Ecto neural progenitor cell (in vitro differentiated cells): ENCODE measurements at regions not wholly inside any gene's neighbourhood (a gene's known extent, or its start where the extent isn't known, plus 50 kb on each side); places are given as distances from the start of the nearest gene placed in this dataset.

Experiments used
- DNase-seq: peaks from one replicate; pipeline ENCODE4 v3.0.0-alpha.2; 2018; ENCODE audit warnings: low spot score

DNA sequence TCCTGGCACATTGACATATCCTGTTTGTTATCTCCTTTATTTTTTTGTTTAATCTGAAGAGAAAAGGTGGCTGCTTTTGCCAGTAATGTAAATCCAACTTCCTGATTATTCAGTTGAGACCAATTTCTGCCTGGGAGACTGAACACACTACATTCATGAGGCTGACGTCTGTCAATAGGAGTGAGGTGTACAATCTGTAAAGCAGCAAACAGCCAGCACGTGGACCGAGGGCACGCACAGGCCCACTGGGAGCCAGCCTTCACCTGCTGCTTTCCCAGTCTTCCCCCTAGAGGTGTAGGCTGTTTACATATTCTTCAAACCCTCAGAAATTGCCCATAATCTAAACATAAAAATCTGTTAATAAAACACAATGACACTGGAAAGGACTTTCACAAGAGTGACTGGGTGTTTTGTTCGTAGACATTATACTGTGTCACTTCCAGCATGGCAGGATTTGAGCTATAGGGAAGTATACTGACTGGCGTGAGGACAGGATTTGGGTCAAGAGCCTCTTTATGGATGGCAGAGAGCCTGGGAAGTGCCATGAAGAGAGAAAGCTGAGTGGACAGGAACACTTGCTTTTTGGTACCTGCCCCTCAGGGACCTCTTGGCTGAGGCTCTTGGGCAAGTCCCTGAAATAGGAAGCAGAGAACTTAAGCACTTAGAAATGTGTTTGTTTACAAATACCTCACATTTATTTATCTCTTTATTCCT lies 552.9 kb upstream of the CAMK1G start:
- no peak for DNase-seq

DNA sequence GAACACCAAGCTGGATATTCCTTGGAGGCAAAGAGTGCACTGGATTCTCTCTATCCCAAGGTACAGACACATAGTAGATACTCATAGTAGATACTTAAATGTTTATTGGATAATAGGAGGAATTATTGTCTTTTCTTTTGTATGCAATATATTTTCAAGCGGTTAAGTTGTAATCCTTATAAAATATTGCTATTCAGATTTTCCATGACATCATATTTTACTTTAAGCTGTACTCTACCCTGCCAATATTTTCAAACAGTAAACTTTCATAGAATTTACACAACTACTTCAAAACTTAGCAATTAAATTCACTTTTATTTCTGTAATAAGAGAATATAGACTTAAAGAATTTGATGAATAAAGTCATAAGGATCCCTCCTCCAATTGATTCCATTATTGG lies 546.5 kb upstream of the CAMK1G start:
- DNase-seq = no peak

DNA sequence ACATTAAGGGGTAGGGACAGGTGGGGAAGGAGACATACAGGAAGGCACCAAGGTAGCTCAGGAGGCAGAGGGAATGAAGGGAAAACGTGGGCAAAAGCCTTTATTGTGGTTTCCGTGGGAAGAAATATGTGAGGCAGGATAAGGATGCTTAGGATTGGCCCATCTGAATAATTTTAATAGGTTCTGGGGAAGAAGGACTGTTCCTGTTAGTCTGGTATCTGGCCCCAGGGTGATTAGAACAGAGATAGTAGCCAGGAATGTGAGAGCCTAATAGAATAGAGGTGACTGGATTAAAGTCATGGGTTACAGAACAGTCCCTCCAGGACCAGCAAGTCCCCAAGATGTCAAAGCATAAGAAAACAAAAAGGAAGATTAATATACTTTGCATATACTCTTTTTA lies 545.2 kb upstream of the CAMK1G start:
- no peak for DNase-seq

DNA sequence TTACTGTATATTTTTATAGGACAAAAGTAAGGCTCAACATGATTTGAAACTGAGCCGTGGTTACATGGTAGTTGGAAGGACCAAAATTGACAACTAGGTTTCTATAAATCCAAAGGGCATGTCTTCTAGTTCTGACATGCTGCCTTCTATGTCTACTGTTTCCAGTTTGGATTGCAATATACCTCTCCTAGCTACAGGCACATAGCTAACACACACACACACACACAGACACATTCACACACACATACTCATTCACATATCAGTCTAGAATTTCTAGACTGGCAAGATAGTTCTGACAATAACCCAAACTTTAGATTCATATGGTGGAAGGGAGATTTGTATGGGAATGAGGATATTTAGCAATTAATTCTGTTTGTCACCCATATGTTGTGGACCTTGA lies 544.8 kb upstream of the CAMK1G start:
- DNase-seq = no peak

DNA sequence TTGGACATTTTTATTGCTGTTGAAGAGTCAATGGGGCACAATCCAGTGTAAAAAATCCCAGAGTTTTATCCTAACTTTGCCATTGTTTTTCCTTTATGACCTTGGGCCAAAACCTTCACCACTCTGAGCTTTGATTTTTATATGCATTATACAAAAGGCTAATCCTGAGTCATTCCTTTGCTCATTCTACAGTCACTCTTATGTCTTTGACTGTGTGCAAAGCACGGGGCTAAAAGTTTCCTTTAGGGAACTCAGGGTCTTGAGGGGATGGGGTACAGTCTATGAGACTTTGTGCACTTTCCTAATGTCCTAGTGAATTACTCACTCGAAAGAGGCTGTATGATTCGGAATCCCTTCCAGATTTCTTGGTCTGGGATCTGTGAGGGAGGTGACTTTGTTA lies 543.2 kb upstream of the CAMK1G start:
- DNase-seq = no peak

DNA sequence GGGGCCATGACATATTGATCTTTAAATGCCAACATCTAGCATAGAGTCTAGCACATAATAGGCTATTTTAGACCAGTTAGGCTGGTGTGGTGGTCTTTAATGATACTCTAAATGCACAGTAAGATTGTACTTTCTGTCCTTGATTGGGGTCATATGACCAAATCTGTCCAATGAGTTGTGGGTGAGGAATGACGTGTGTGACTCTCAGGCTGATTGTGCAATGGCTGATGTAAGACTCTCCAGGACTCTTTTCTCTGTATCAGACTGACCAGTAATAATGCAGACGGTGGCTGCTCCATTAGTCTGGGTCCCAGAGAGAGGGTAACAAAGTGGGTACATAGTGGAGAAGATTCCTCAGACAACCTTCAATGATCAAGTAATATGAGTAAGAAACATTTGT lies 541.6 kb upstream of the CAMK1G start:
- DNase-seq = no peak

DNA sequence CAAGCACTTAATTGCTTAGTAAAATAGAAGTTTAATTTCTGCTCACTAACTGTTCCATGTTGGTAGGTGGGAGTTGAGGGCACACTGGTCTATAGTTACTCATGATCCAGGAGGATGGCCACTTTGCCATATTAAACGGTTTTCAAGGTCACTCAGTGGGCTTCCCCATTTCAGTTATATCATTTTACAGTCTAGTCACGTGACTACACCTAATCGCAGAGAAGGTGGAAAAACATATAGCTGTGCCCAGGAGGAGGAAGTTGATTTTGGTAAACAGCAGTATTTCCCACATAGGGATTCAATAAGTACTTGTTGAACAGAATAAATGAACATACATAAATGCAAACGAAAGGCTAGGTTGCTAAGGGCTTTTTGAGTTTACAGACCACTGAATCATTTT lies 541.1 kb upstream of the CAMK1G start:
- no peak for DNase-seq

DNA sequence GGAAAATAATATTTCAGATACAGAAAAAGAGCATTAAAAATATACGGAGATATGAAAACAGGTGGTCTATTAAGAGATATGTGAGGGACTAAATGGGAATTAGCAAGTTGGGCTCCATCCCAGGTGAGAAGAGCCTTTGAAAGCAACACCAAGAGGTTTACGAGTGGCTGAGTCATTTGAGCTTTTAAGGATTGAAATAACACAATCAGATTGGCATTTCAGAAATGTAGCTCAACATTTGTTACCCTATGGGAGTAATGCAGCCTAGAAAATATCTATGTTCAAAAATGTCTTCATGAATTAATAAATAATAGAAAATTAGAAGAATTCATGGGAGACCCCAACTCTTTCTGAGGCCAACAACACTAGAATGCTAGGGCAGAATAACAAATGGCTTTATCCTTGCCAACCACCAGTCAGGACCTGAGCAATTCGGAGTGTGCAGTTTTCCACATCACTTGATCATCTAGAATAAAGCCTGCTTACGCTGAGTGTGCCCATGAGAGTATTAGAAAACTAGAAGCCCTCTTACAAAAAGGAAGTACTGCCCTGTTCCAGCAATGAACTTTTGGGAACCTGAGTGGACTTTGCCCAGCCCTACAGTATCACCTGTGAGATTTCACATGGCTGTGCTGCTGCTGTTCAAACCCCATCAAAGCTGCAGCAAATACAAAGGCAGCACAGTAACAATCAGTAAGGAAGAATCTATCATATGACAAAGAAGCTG lies 538.0 kb upstream of the CAMK1G start:
- no peak for DNase-seq

DNA sequence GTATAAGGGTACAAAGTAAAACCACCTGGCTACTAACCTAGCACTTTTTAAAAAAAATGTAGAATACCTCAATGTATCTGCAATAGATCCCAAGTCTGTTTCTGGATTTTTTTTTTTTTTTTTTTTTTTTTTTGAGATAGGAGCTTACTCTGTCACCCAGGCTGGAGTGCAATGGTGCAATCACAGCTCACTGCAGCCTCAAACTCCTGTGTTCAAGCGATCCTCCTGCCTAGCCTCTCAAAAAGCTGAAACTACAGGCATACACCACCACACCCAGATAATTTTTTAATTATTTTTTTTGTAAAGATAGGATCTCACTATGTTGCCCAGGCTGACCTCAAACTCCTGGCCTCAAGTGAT lies 537.5 kb upstream of the CAMK1G start:
- DNase-seq = no peak

DNA sequence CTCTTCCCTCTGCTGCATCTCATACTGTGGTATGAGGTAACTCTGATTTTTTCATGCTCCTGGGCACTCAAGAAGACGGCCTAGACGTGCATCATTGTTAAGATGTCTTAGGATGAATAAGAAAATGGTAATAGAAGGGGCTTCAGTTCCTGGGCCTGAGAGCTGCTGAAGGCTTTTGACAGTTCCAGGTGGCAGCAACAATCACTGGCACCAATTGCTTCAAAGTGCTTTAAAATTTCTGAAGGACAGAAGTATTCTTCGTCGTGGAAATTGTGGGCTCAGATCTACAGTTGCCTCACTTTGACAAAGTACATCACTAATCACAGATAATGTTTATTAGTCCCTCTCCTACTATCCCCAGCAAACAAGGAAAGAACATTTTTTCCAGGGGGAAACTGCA lies 536.6 kb upstream of the CAMK1G start:
- no peak for DNase-seq

DNA sequence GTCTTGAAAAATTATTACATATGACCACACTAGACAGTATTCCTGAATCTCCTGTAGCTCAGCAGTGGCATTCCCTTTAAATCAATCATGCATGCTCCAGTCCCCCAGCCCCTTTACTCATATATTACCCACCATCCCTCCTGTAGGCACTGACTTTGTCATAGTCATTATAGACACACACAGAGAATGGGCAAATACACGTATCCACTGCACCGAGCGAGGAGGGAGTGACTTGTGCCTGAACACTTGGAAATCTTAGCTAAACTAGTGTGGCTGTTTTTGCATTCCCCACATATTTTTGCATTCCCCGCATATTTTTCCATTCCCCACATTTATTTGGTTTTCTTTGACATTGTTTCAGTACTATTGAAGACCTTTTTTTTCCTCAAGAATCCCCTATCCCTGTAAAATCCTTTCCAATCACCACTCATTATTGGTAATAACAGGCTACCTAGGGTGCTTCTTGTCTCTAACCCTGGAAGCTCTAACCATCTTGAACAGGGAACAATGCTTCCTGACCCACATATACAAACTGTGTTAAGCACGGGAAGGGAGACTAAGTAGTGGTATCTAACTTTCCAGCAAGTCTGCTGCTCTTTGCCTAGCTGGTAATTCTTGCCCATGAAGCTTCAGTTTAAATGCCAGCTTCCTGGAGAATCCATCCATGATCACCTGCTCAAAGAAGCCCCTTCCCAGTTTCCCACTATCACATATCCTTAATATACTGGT lies 534.4 kb upstream of the CAMK1G start:
- no peak for DNase-seq

DNA sequence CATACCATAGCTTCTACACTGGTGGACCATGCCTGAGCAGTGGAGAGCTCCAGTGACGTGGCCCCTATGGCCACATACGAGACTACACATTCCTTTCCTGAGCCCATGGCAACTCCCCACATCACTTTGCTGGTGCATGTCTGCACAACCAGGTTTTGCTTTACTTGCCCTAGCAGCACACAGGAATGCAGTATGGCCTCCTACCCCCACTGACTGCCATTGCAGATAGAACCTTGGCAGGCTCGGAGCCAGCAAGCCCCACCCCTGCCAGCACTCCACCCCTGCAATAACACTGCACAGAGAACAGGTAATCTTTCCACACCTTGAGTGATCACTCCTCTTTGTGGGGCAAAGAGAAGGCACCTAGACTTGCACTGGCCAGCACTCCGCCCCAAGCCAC lies 531.9 kb upstream of the CAMK1G start:
- DNase-seq = no peak

DNA sequence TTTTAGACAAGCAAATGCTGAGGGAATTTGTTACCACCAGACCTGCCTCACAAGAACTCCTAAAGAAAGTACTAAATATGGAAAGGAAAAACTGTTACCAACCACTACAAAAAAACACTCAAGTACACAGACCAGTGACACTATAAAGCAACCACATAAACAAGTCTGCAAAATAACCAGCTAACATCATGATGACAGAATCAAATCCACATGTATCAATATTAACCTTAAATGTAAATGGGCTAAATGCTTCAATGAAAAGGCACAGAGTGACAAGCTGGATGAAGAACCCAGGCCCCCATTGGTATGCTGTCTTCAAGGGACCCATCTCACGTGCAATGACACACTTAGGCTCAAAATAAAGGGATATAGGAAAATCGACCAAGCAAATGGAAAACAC lies 529.9 kb upstream of the CAMK1G start:
- DNase-seq = no peak

DNA sequence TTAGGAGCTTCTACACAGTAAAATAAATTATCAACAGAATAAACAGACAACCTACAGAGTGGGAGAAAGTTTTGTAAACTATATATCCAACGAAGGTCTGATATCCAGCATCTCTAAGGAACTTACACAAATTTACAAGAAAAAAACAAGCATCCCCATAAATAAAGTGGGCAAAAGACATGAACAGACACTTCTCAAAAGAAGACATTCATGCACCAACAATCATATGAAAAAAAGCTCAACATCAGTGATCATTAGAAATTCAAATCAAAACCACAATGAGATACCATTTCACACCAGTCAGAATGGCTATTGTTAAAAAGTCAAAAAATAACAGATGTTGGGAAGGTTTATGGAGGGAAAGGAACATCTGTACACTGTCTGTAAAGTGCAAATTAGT lies 526.4 kb upstream of the CAMK1G start:
- DNase-seq = no peak

DNA sequence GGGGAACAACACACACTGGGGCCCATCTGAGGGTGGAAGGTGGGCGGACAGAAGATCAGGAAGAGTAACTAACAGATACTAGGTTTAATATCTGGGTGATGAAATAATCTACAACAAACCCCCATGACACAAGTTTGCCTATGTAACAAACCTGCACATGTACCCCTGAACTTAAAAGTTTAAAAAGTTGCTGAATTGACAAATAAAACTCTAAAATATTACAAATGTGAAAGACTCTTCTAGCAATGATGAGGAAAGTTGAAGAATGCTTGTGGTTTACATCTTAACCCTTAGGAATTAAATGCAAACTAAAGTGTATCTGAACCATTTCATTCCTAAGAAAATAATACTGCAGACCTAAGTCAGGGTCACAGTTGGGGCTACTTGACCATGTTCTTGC lies 525.6 kb upstream of the CAMK1G start:
- no peak for DNase-seq

DNA sequence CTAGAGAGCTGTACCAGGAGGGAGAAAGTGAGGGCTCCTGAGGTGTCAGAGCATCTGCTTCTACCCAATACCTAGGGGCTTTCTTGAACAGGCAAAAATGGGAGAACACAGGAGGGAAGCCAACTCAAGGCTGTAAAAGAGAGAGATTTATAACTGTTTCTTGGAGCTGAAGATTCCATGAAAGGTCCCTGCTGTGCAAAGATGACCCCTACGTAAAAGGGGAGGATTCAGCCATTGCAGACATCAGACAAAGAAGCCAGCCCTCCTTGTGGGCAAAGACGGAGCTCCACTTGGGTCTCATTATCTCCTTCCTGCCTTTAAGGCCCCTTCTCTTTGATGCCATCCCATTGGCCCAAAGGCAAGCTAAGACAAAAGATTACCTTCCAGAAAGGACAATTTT lies 524.1 kb upstream of the CAMK1G start:
- no peak for DNase-seq

DNA sequence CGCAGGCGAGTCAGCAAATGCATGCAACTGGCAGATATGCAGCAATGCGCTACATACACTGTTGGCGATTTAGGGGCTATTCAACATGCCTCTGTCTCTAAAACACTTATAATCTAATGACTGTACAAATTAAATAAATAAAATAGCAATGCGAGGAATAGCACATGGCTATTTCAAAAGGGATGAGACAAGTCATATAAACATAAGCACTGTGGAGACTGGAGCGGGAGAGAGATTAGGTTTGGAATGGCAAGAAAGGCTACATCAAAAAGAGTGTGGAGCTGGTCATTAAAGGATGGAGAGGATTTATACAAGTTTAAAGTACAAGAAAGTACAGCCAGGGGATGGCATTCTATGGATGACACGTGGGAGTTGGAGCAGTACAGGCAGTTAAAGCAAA lies 523.5 kb upstream of the CAMK1G start:
- no peak for DNase-seq

DNA sequence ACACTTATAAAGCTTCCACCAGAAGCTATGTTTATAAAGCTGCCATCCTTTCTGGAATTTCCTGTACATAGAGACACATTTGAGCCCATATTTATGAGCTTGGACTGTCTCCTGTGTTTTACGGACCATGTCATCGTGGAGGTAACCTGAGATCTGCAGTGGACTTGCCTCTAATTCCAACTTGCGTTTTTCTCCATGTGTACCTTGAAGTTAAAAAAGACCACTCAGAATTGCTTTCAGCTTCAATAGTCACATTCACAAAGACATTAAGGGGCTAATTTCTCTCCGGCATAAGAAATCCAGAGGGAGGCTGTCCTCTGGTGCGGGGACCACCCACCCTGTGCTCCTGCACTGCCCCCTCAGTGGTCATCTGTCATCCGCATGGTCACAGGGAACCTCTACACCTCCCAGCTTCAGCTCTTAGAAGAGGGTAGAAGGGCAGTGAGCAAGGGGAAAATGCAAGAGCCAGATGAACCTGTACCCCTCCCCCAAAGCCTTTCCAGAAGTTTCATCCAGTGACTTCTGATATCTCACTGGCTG lies 521.4 kb upstream of the CAMK1G start:
- no peak for DNase-seq

DNA sequence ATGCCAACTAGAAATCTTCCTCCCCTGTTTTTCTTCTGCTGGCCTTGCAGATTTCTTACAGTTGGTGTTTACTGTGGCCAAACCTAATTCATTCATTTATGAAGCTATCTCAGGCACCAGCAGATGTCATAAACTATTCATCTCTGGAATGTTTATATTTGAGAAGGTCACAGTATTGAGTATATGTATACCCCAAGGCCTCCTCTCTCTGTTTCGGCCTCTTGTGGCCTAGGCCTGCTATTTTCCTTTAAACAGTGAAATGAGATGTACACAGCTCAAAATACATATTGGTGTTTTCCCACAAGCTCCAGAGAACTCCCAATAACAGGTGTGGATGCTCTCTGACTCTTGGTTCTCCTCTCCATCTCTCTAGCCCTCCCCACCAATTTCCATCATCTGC lies 520.7 kb upstream of the CAMK1G start:
- DNase-seq = no peak

DNA sequence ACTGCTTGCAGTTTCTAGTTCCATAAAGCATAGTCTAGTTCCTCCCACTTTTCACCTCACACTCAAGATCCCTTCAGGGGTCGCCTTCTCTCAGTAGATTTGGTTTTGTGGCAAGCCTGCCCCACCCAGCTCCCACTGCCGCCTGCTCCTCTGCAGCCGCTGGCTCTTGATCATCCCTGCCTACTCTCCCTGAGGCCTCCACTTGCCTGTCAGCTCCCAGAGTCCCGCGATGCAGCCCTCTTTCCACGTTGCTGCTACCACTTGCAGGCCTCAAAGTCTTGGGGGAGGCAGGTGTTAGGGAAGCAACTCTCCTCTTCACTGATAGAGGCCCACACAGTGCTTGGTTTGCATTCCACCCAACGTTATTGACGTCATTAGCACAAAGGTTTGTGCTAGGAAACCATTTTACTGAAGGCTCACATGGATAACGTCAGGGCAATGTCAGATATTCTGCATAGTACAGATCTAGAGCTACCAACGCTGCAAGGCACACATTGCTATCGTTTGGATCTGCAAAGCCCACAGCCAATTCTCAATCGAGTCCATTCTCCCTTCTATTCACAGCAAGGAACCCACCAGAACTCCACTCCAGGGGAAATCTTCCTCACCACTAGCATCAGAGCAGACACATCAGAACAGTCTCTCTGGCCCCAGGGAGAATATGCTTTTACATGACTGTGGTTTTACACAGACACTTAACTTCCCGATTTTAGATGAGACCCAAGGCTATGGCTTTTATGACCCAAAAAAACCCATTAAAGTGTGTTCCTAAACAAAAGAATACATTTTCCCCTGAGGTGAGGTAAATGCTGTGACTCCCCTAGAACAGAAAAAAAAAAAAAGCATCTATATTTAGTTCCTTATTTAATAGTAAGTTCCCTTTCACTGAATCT lies 519.5 kb upstream of the CAMK1G start:
- DNase-seq = no peak

DNA sequence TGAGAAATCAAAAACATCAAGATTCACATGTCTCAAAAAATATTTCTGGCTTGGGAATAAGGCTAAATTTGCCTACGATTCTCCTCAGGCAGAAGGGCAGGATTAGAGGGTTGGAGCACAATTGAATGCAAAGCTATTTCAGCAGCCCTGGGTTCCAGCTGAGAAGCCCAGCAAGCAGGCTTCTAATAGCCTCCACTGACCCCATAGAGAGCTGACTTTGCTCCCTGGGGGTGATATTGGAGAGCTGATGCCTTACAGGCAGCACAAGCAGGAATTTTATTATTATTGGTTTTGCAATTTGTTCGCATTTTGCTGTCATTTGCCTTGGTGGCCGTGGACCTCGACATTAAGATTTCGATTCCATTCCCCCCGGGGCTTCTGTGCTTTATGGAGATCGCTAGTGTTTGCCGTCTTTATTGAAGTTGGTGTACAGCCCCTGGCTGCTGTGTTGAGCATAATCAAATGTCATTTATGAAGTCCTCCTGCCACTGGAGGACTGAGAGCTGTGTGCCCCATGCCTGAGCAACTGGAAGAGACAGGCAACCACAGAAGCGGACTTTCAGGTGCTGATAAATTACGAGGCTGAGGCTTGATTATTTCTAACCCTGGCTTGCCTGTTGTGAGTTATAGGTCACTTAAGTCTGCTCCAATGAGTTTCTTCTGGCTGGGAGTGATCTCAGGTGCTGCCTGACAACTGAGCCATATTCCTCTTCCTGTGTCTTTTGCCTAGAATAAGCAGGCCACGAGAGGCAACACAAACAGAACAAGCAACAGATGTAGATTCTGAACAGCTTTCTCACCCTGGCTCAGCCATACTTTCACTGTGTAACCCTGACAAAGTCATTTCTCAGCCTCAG lies 518.4 kb upstream of the CAMK1G start:
- no peak for DNase-seq
